HFFc6 (cell line): ENCODE measurements at regions not wholly inside any gene's neighbourhood (a gene's known extent, or its start where the extent isn't known, plus 50 kb on each side); places are given as distances from the start of the nearest gene placed in this dataset.

Experiments used
- DNase-seq: peaks from one replicate; pipeline ENCODE4 v3.0.0-alpha.2; 2018
- H3K27ac Mint-ChIP-seq: 2 replicates; pipeline ENCODE4 v1.8.0; 2020; ENCODE audit warnings: mild to moderate bottlenecking, mixed read lengths
- H3K27me3 Mint-ChIP-seq: 2 replicates; pipeline ENCODE4 v1.8.0; 2021; ENCODE audit warnings: mild to moderate bottlenecking, moderate library complexity, mixed read lengths; ENCODE audit not compliant: insufficient read depth
- H3K36me3 Mint-ChIP-seq: 2 replicates; pipeline ENCODE4 v1.8.0; 2021; ENCODE audit warnings: low read depth, mixed read lengths
- H3K4me1 Mint-ChIP-seq: 2 replicates; pipeline ENCODE4 v1.8.0; 2020; ENCODE audit warnings: low read depth, mixed read lengths
- H3K4me3 Mint-ChIP-seq: 2 replicates; pipeline ENCODE4 v1.8.0; 2020; ENCODE audit warnings: mild to moderate bottlenecking, moderate library complexity, mixed read lengths
- H3K9me3 Mint-ChIP-seq: 2 replicates; pipeline ENCODE4 v1.8.0; 2020; ENCODE audit warnings: mild to moderate bottlenecking, mixed read lengths
- TF ChIP-seq, protein P1 (sequence below): fragments of 200-600 bp; sonication (generic); IDR thresholded peaks from 2 replicates; pipeline ENCODE4 v1.5.0; 2021; ENCODE audit warnings: antibody characterized with exemption, mild to moderate bottlenecking

- H3K4me3 Mint-ChIP-seq = no peak overlapping the region
- no peaks in the 10 kb centered on the region for H3K4me1 Mint-ChIP-seq
- TF ChIP-seq, protein P1, sequence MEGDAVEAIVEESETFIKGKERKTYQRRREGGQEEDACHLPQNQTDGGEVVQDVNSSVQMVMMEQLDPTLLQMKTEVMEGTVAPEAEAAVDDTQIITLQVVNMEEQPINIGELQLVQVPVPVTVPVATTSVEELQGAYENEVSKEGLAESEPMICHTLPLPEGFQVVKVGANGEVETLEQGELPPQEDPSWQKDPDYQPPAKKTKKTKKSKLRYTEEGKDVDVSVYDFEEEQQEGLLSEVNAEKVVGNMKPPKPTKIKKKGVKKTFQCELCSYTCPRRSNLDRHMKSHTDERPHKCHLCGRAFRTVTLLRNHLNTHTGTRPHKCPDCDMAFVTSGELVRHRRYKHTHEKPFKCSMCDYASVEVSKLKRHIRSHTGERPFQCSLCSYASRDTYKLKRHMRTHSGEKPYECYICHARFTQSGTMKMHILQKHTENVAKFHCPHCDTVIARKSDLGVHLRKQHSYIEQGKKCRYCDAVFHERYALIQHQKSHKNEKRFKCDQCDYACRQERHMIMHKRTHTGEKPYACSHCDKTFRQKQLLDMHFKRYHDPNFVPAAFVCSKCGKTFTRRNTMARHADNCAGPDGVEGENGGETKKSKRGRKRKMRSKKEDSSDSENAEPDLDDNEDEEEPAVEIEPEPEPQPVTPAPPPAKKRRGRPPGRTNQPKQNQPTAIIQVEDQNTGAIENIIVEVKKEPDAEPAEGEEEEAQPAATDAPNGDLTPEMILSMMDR = no peak
- H3K9me3 Mint-ChIP-seq = peaks cover 10% of the 10 kb centered on the region
- no peak overlapping the region for H3K27ac Mint-ChIP-seq
- peaks cover 9% of the 10 kb centered on the region; the same call in 1 of the 2 replicates for H3K36me3 Mint-ChIP-seq
- H3K27me3 Mint-ChIP-seq = peaks cover 54% of the 10 kb centered on the region
- DNase-seq = no peak
These were observed 69.1 kb upstream of the WNT11 start for GRCh38 chr11:76275446-76275845.

GRCh38 chr11:76271068-76271467 is 64.8 kb upstream of the WNT11 start:
- TF ChIP-seq, protein P1 = no peak
- no peak overlapping the region for H3K27ac Mint-ChIP-seq
- peaks cover 10% of the 10 kb centered on the region for H3K4me1 Mint-ChIP-seq
- no peak for DNase-seq
- no peak overlapping the region for H3K4me3 Mint-ChIP-seq
- H3K36me3 Mint-ChIP-seq = peaks cover 9% of the 10 kb centered on the region; the same call in 1 of the 2 replicates
- peaks cover 10% of the 10 kb centered on the region for H3K9me3 Mint-ChIP-seq
- peaks cover 33% of the 10 kb centered on the region for H3K27me3 Mint-ChIP-seq

GRCh38 chr11:76270389-76270788 is 64.1 kb upstream of the WNT11 start:
- peaks cover 31% of the 10 kb centered on the region for H3K27me3 Mint-ChIP-seq
- H3K4me3 Mint-ChIP-seq = no peak overlapping the region
- peaks cover 12% of the 10 kb centered on the region for H3K4me1 Mint-ChIP-seq
- H3K36me3 Mint-ChIP-seq = peaks cover 9% of the 10 kb centered on the region; the same call in 1 of the 2 replicates
- TF ChIP-seq, protein P1 = no peak
- H3K9me3 Mint-ChIP-seq = peaks cover 10% of the 10 kb centered on the region
- no peak for DNase-seq
- H3K27ac Mint-ChIP-seq = no peak overlapping the region

DNA sequence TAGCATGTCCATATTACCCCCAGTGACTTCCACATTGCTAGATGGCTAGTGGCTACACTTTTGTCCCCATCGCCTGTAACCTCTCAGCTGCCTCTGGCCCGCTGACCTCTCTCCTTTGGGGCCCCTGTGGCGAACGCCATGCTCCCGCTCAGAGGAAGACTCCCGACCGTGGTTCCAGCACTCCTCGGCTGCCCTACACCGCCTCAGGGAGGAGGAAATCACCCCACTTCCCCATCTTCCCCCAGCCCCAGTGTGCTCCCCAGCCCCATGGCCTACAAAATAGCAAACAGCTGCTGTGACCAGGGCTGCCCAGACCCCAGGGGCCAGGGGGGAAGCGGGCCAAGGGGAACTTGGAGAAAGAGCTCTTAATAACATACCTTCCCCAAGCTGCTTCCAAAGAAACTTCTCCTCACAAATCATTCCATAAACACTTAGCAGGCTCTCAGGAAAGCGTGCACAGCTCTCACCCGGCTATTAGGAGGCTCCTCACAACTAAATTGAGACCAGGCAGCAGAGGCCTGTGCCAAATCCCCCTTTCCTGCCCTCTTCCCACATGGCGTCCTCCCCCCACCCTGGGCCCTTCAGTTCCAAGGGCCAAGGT is 63.5 kb upstream of the WNT11 start:
- H3K9me3 Mint-ChIP-seq = peaks cover 6% of the 10 kb centered on the region
- peaks cover 12% of the 10 kb centered on the region for H3K4me1 Mint-ChIP-seq
- no peak overlapping the region for H3K27ac Mint-ChIP-seq
- H3K27me3 Mint-ChIP-seq = peaks cover 26% of the 10 kb centered on the region
- TF ChIP-seq, protein P1 = no peak
- H3K36me3 Mint-ChIP-seq = peaks cover 9% of the 10 kb centered on the region; the same call in 1 of the 2 replicates
- DNase-seq = no peak
- H3K4me3 Mint-ChIP-seq = no peak overlapping the region

DNA sequence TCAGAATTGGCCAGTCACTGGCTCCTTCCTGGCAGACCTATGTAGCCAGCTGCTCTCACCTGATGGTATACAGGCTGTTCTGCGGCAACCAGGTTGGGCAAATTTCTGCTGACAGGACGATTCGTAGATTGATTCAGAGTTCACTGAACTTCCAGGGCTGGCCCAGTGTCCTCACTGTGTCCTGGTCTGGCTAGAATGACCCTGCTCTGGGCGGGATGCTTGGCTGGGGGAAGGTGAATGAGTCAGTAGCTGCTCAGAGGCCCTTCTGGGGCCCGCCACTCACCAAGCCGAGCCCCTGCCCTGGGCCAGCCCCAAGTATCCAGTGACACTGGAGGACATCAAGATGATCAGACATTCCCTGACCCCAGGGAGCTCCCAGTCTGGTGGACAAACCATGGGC is 62.9 kb upstream of the WNT11 start:
- Mint-ChIP-seq H3K9me3 (peaks cover 1% of the 10 kb centered on the region), H3K4me3 (no peak overlapping the region), H3K4me1 (peaks cover 12% of the 10 kb centered on the region), H3K27me3 (peaks cover 23% of the 10 kb centered on the region), H3K36me3 (peaks cover 4% of the 10 kb centered on the region; the same call in 1 of the 2 replicates), H3K27ac (no peak overlapping the region)
- TF ChIP-seq, protein P1 = no peak
- DNase-seq = no peak
